ENCODE measurements at regions not wholly inside any gene's neighbourhood (a gene's known extent, or its start where the extent isn't known, plus 50 kb on each side); places are given as distances from the start of the nearest gene placed in this dataset.

DNA sequence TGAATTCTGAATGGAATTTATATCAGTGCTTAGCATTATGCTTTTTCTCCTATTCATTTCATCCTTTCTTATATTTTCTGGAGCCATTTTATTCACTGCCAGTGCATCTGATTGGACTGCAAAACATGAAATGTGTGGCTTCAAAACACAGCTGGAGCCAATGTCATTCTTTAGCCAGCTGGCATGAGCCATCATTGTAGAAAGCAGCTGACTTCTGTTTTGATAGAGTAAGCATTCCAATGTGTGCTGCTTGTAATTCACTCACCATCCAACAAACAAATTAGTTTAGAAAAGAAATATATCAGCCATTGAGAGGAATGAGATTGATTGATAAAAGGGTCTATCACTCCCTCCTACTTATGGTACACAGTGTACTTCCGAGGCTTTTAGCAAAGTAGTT lies 2616.0 kb downstream of the ARAP2 start:
- Mint-ChIP-seq H3K36me3 (no peaks in the 10 kb centered on the region), H3K4me3 (no peak overlapping the region), H3K4me1 (no peaks in the 10 kb centered on the region), H3K27ac (no peak overlapping the region), H3K27me3 (ENCODE audit: low read depth in 2 of 2) (no peaks in the 10 kb centered on the region), H3K9me3 (peaks cover 23 to 27% of the 10 kb centered on the region in 2 donors)
- Histone ChIP-seq H3K4me1 (ENCODE audit: control insufficient read depth, insufficient read depth, low read length) (no peaks in the 10 kb centered on the region), H3K4me3 (ENCODE audit: low read length) (no peak overlapping the region), H3K9me3 (ENCODE audit: control insufficient read depth, insufficient read depth, low read length) (no peaks in the 10 kb centered on the region), H3K36me3 (ENCODE audit: control insufficient read depth, insufficient read depth, low read length) (no peaks in the 10 kb centered on the region), H3K27me3 (ENCODE audit: control insufficient read depth, insufficient read depth, low read length) (no peaks in the 10 kb centered on the region), H3K27ac (ENCODE audit: low read length) (no peak overlapping the region)
- ATAC-seq (no peak), DNase-seq (no peak)
- TF ChIP-seq, protein P1, sequence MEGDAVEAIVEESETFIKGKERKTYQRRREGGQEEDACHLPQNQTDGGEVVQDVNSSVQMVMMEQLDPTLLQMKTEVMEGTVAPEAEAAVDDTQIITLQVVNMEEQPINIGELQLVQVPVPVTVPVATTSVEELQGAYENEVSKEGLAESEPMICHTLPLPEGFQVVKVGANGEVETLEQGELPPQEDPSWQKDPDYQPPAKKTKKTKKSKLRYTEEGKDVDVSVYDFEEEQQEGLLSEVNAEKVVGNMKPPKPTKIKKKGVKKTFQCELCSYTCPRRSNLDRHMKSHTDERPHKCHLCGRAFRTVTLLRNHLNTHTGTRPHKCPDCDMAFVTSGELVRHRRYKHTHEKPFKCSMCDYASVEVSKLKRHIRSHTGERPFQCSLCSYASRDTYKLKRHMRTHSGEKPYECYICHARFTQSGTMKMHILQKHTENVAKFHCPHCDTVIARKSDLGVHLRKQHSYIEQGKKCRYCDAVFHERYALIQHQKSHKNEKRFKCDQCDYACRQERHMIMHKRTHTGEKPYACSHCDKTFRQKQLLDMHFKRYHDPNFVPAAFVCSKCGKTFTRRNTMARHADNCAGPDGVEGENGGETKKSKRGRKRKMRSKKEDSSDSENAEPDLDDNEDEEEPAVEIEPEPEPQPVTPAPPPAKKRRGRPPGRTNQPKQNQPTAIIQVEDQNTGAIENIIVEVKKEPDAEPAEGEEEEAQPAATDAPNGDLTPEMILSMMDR (IDR thresholded peaks at IDR 0.05), result no peak
- 74% methylated on average over 1 of the region's 1 CpG for WGBS (ENCODE audit: insufficient coverage)
- intact Hi-C loops (cut with micrococcal nuclease), result no loop called here

- Mint-ChIP-seq H3K9me3 (peaks cover 18 to 21% of the 10 kb centered on the region in 2 donors), H3K36me3 (peaks cover 28% of the 10 kb centered on the region), H3K4me3 (no peak overlapping the region), H3K27ac (no peak overlapping the region), H3K27me3 (ENCODE audit: low read depth in 2 of 2) (no peaks in the 10 kb centered on the region), H3K4me1 (no peaks in the 10 kb centered on the region)
- no peaks in the 10 kb centered on the region for H3K27me3 ChIP-seq (ENCODE audit: control insufficient read depth, insufficient read depth, low read length)
- ATAC-seq (no peak), DNase-seq (no peak)
- no peaks in the 10 kb centered on the region for H3K9me3 ChIP-seq (ENCODE audit: control insufficient read depth, insufficient read depth, low read length)
- no peak overlapping the region for H3K4me3 ChIP-seq (ENCODE audit: low read length)
- no CpG with 5 or more reads among the region's 2 CpGs for WGBS (ENCODE audit: insufficient coverage)
- TF ChIP-seq, protein P1 (IDR thresholded peaks at IDR 0.05), result no peak
- H3K36me3 ChIP-seq (ENCODE audit: control insufficient read depth, insufficient read depth, low read length), result no peaks in the 10 kb centered on the region
- H3K27ac ChIP-seq (ENCODE audit: low read length), result no peak overlapping the region
- no peaks in the 10 kb centered on the region for H3K4me1 ChIP-seq (ENCODE audit: control insufficient read depth, insufficient read depth, low read length)
- intact Hi-C loops (cut with micrococcal nuclease), result no loop called here
These were observed 2595.3 kb downstream of the ARAP2 start for GRCh38 chr4:33649015-33649414.

DNA sequence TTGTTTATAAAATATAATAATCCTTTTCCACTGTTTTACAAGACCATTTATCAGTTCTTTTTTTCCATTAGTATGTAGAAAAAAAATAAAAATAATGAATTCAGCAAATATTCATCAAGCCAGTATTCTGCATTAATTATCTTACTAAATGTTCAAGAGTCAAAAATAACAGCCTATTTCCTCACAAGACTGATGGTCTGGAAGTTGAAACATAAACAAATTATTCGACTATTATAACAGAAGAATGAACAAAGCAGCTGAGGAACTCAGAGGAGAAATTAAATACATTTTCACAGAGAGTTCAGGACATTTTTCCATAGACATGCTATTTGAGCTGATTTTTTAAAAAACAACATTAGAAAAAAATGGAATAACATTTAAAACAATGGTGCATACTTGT lies 2594.8 kb downstream of the ARAP2 start:
- DNase-seq (no peak), ATAC-seq (no peak)
- Histone ChIP-seq H3K27ac (ENCODE audit: low read length) (no peak overlapping the region), H3K9me3 (ENCODE audit: control insufficient read depth, insufficient read depth, low read length) (no peaks in the 10 kb centered on the region), H3K36me3 (ENCODE audit: control insufficient read depth, insufficient read depth, low read length) (no peaks in the 10 kb centered on the region), H3K27me3 (ENCODE audit: control insufficient read depth, insufficient read depth, low read length) (no peaks in the 10 kb centered on the region), H3K4me1 (ENCODE audit: control insufficient read depth, insufficient read depth, low read length) (no peaks in the 10 kb centered on the region), H3K4me3 (ENCODE audit: low read length) (no peak overlapping the region)
- Mint-ChIP-seq H3K9me3 (peaks cover 18 to 20% of the 10 kb centered on the region in 2 donors), H3K27me3 (ENCODE audit: low read depth in 2 of 2) (no peaks in the 10 kb centered on the region), H3K4me3 (no peak overlapping the region), H3K36me3 (peaks cover 28% of the 10 kb centered on the region), H3K4me1 (no peaks in the 10 kb centered on the region), H3K27ac (no peak overlapping the region)
- WGBS (ENCODE audit: insufficient coverage), result no CpG with 5 or more reads among the region's 1 CpG
- TF ChIP-seq, protein P1 (IDR thresholded peaks at IDR 0.05), result no peak
- intact Hi-C loops (cut with micrococcal nuclease), result no loop called here

- Histone ChIP-seq H3K4me1 (ENCODE audit: control insufficient read depth, insufficient read depth, low read length) (no peaks in the 10 kb centered on the region), H3K36me3 (ENCODE audit: control insufficient read depth, insufficient read depth, low read length) (no peaks in the 10 kb centered on the region), H3K27me3 (ENCODE audit: control insufficient read depth, insufficient read depth, low read length) (no peaks in the 10 kb centered on the region), H3K9me3 (ENCODE audit: control insufficient read depth, insufficient read depth, low read length) (no peaks in the 10 kb centered on the region), H3K27ac (ENCODE audit: low read length) (no peak overlapping the region), H3K4me3 (ENCODE audit: low read length) (no peak overlapping the region)
- no peak for DNase-seq
- no peak overlapping the region for H3K4me3 Mint-ChIP-seq
- ATAC-seq, result no peak
- intact Hi-C loops (cut with micrococcal nuclease), result no loop called here
- no peaks in the 10 kb centered on the region for H3K4me1 Mint-ChIP-seq
- peaks cover 25% of the 10 kb centered on the region for H3K36me3 Mint-ChIP-seq
- H3K27ac Mint-ChIP-seq, result no peak overlapping the region
- H3K27me3 Mint-ChIP-seq (ENCODE audit: low read depth in 2 of 2), result no peaks in the 10 kb centered on the region
- H3K9me3 Mint-ChIP-seq, result peaks cover 18 to 20% of the 10 kb centered on the region in 2 donors
- TF ChIP-seq, protein P1 (IDR thresholded peaks at IDR 0.05), result no peak
- WGBS (ENCODE audit: insufficient coverage), result 61% methylated on average over 2 of the region's 2 CpGs
These were observed 2594.3 kb downstream of the ARAP2 start for GRCh38 chr4:33650036-33650435.

Data from natural killer cell (primary cell).